ENCODE measurements at regions not wholly inside any gene's neighbourhood (a gene's known extent, or its start where the extent isn't known, plus 50 kb on each side); places are given as distances from the start of the nearest gene placed in this dataset.

DNA sequence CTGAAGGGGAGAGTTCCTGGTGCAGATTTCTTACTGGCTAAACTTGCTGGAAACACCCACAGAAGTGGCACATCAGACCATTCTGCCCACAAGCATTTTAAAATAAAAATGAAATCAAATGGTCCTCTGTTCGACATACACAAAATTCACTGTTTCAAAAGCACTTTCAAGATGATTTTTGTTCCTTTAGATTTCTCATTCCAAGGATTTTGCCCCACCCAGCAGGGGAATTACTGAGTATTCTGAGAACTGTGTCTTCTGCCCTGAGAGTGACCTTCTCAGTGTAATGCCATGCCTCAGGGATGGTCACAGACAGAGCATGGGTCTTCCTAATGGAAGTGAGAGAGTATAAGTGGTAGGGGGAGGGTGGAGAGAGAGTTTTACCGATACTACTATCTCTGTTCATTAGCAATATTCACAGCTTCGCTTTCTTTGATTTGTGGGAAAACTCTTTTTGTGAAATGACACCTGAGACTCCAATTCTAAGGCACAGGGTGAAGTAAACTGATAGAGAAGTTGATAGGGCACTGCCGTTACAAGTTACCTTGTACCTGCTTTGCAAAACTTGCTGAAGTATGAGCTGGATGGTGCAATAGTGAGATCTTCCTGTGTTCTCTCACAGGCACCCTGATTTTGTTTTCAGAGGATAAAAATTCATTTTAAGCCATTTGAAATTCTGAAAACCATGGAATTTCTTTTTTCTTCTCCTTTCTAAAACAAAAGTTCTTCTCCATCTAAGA is 95.8 kb upstream of the CD180 start:
- H3K4me3 ChIP-seq (ENCODE audit: low read depth, low read length) = no peak overlapping the region
- no peak for TF ChIP-seq CTCF (IDR thresholded peaks at IDR 0.05; ENCODE audit: low read depth, low read length)

DNA sequence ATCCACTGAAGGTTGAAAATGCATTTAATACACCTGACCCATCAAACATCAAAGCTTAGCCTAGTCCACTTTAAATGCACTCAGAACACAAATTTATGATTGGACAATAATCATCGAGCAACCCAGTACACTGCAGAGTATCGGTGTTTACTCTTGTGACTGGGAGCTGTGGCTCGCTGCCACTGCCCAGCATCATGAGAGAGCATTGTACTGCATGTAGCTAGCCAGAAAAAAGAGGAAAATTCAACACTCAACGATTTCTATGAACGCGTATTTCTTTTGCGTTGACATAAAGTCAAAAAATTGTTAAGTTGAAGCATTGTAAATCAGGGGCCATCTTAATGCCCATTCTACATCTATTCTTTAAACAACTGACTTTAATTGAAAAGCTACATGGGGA is 95.1 kb upstream of the CD180 start:
- H3K4me3 ChIP-seq (ENCODE audit: low read depth, low read length) = no peak overlapping the region
- TF ChIP-seq CTCF (IDR thresholded peaks at IDR 0.05; ENCODE audit: low read depth, low read length) = no peak

- no peak overlapping the region for H3K4me3 ChIP-seq (ENCODE audit: low read depth, low read length)
- no peak for TF ChIP-seq CTCF (IDR thresholded peaks at IDR 0.05; ENCODE audit: low read depth, low read length)
Measured at GRCh38 chr5:67291066-67291465, 94.5 kb upstream of the CD180 start.

GRCh38 chr5:67290655-67291054 is 94.1 kb upstream of the CD180 start:
- TF ChIP-seq CTCF (IDR thresholded peaks at IDR 0.05; ENCODE audit: low read depth, low read length) = no peak
- no peak overlapping the region for H3K4me3 ChIP-seq (ENCODE audit: low read depth, low read length)

DNA sequence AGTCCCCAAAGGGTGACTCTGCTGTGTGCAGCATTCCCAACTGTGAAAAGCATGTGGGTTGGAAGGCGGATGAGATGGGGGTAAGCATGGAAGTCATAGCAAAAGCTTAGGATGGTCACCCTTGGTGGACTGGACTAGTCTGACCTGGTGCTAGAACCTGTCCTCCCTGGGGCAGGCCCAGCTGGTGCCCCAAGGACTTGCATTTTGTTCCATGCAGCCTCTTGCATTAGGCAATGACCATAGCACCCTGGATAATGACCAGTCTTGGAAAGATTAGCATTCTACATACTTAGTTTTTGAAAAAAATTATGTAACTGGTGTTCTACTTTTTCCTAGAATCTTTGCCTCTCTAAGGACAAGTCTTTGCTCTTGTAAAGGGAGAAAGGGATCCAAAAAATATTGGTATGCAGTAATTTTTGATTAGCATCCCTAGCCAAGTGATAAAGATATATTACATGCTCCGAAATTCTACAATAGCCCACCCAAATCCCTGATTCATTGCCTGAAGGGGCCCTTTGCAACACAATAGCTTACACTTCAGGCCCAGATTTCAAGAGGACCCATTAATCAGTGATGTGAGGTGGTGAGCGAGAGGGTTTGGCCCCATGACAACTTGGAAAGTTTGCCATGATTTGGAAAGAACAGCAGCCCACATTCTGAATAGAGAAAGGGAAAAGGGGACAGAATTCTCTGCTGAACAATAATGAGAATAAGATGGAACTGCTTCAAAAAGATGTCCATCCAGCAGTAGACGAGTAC is 93.3 kb upstream of the CD180 start:
- no peak for TF ChIP-seq CTCF (IDR thresholded peaks at IDR 0.05; ENCODE audit: low read depth, low read length)
- H3K4me3 ChIP-seq (ENCODE audit: low read depth, low read length) = no peak overlapping the region

DNA sequence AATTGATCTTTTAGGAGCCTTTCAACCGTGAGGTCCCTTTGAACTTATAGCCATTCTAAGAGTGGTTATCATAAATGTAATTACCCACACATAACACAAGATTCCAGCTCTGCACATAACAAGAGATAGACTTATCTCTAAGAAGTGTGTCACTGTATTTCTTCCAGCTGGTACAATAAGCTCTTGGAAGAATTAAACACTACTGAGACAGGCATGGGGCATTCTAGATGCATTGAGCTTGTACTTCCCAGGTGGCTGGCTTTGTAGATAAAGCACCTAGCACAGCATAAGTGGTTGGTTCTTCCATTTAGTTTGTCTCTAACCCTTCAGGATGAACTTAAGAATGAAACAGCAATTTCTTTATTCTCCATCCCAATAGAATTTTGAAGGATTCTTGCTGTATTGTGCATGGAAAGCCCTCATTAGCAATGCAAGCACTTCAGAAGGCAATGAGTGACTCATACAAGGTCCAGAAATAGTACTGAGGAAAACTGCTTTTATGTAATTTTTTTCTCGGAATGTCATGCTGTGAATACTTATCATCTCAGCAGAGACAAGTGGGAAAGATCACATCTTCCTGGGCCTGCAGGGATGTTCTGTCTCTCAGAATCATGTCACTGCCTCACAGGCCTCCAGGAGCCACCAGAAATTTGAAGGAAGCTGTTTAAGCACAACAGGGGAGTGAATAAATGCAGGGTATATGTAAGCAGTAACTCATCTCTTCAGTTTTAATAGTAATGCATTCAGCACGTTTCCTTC is 91.1 kb upstream of the CD180 start:
- TF ChIP-seq CTCF (IDR thresholded peaks at IDR 0.05; ENCODE audit: low read depth, low read length) = no peak
- no peak overlapping the region for H3K4me3 ChIP-seq (ENCODE audit: low read depth, low read length)
